HL-60 (cell line): ENCODE measurements at regions not wholly inside any gene's neighbourhood (a gene's known extent, or its start where the extent isn't known, plus 50 kb on each side); places are given as distances from the start of the nearest gene placed in this dataset.

Experiments used
- GABPA ChIP-seq: IDR thresholded peaks from 2 replicates; pipeline ENCODE4 v1.6.1; 2012; ENCODE audit warnings: low read depth
- POLR2AphosphoS5 ChIP-seq: IDR thresholded peaks from 2 replicates; pipeline ENCODE4 v1.6.1; 2012; ENCODE audit warnings: low read depth
- TF ChIP-seq, protein P1 (sequence below): IDR thresholded peaks from one replicate; pipeline ENCODE4 v1.5.1; 2011; ENCODE audit warnings: low read length, control low read depth, inconsistent platforms; ENCODE audit not compliant: insufficient read depth
- TF ChIP-seq, protein P2 (sequence below): IDR thresholded peaks from 2 replicates; pipeline ENCODE4 v1.6.1; 2012; ENCODE audit warnings: low read depth; ENCODE audit not compliant: insufficient replicate concordance

DNA sequence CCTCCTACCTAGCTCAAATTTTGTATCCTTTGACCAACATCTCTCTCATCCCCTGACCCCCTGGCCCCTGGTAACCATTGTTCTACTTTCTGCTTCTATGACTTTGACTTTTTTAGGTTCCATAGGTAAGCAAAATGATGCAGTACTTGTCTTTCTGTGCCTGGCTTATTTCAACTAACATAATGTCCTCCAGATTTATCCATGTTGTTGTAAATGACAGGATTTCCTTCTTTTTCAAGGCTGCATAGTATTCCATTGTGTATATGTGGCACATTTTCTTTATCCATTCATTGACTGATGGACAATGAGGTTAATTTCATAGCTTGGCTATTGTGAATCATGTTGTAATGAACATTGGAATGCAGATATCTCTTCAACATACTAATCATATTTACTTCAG lies 170.1 kb downstream of the DPY19L2 start:
- TF ChIP-seq, protein P1, sequence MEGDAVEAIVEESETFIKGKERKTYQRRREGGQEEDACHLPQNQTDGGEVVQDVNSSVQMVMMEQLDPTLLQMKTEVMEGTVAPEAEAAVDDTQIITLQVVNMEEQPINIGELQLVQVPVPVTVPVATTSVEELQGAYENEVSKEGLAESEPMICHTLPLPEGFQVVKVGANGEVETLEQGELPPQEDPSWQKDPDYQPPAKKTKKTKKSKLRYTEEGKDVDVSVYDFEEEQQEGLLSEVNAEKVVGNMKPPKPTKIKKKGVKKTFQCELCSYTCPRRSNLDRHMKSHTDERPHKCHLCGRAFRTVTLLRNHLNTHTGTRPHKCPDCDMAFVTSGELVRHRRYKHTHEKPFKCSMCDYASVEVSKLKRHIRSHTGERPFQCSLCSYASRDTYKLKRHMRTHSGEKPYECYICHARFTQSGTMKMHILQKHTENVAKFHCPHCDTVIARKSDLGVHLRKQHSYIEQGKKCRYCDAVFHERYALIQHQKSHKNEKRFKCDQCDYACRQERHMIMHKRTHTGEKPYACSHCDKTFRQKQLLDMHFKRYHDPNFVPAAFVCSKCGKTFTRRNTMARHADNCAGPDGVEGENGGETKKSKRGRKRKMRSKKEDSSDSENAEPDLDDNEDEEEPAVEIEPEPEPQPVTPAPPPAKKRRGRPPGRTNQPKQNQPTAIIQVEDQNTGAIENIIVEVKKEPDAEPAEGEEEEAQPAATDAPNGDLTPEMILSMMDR: no peak
- TF ChIP-seq GABPA (no peak), POLR2AphosphoS5 (no peak)
- TF ChIP-seq, protein P2, sequence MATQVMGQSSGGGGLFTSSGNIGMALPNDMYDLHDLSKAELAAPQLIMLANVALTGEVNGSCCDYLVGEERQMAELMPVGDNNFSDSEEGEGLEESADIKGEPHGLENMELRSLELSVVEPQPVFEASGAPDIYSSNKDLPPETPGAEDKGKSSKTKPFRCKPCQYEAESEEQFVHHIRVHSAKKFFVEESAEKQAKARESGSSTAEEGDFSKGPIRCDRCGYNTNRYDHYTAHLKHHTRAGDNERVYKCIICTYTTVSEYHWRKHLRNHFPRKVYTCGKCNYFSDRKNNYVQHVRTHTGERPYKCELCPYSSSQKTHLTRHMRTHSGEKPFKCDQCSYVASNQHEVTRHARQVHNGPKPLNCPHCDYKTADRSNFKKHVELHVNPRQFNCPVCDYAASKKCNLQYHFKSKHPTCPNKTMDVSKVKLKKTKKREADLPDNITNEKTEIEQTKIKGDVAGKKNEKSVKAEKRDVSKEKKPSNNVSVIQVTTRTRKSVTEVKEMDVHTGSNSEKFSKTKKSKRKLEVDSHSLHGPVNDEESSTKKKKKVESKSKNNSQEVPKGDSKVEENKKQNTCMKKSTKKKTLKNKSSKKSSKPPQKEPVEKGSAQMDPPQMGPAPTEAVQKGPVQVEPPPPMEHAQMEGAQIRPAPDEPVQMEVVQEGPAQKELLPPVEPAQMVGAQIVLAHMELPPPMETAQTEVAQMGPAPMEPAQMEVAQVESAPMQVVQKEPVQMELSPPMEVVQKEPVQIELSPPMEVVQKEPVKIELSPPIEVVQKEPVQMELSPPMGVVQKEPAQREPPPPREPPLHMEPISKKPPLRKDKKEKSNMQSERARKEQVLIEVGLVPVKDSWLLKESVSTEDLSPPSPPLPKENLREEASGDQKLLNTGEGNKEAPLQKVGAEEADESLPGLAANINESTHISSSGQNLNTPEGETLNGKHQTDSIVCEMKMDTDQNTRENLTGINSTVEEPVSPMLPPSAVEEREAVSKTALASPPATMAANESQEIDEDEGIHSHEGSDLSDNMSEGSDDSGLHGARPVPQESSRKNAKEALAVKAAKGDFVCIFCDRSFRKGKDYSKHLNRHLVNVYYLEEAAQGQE: no peak
